Fibroblast of the conjunctiva (primary cell): ENCODE measurements at regions not wholly inside any gene's neighbourhood (a gene's known extent, or its start where the extent isn't known, plus 50 kb on each side); places are given as distances from the start of the nearest gene placed in this dataset.
"Not testable (repeated sequence)": the region's sequence is repeated elsewhere in the genome, so short reads cannot be mapped to it uniquely, and the experiment has no call there.

Source experiments
- DNase-seq: peaks from one replicate; pipeline ENCODE4 v3.0.0-alpha.2; 2010; ENCODE audit warnings: low read depth

- DNase-seq = no peak
These were observed 165.7 kb upstream of the TSC22D2 start for GRCh38 chr3:150242220-150242936.

GRCh38 chr3:150240891-150241290, 167.2 kb upstream of the TSC22D2 start:
- DNase-seq = no peak

- DNase-seq = no peak
These were observed 168.3 kb upstream of the TSC22D2 start for GRCh38 chr3:150239766-150240165.

GRCh38 chr3:150238995-150239619, 169.0 kb upstream of the TSC22D2 start:
- no peak for DNase-seq

GRCh38 chr3:150238048-150238802, 169.9 kb upstream of the TSC22D2 start:
- DNase-seq = no peak

GRCh38 chr3:150237490-150237889, 170.6 kb upstream of the TSC22D2 start:
- no peak for DNase-seq

- DNase-seq = no peak
These were observed 171.6 kb upstream of the TSC22D2 start for GRCh38 chr3:150236316-150237082.

GRCh38 chr3:150235799-150236198, 172.3 kb upstream of the TSC22D2 start:
- DNase-seq = no peak

- no peak for DNase-seq
These were observed 175.1 kb upstream of the TSC22D2 start for GRCh38 chr3:150232992-150233451.

- no peak for DNase-seq
These were observed 178.1 kb upstream of the TSC22D2 start for GRCh38 chr3:150230037-150230436.

GRCh38 chr3:150228626-150229025, 179.5 kb upstream of the TSC22D2 start:
- DNase-seq = not testable (repeated sequence)

- DNase-seq = peak; percentile 59
These were observed 180.3 kb upstream of the TSC22D2 start for GRCh38 chr3:150227839-150228238.

GRCh38 chr3:150225986-150226385, 182.1 kb upstream of the TSC22D2 start:
- no peak for DNase-seq

- no peak for DNase-seq
These were observed 184.5 kb upstream of the TSC22D2 start for GRCh38 chr3:150223558-150223957.

GRCh38 chr3:150222691-150223489, 185.2 kb upstream of the TSC22D2 start:
- DNase-seq = no peak

- no peak for DNase-seq
These were observed 186.1 kb upstream of the TSC22D2 start for GRCh38 chr3:150221904-150222523.

GRCh38 chr3:150220799-150221198, 187.3 kb upstream of the TSC22D2 start:
- DNase-seq = no peak

- DNase-seq = no peak
These were observed 188.1 kb upstream of the TSC22D2 start for GRCh38 chr3:150220041-150220440.

GRCh38 chr3:150218841-150219240, 189.3 kb upstream of the TSC22D2 start:
- no peak for DNase-seq

GRCh38 chr3:150218236-150218635, 189.9 kb upstream of the TSC22D2 start:
- no peak for DNase-seq

- no peak for DNase-seq
These were observed 190.4 kb upstream of the TSC22D2 start for GRCh38 chr3:150217691-150218090.
